ENCODE measurements at regions not wholly inside any gene's neighbourhood (a gene's known extent, or its start where the extent isn't known, plus 50 kb on each side); places are given as distances from the start of the nearest gene placed in this dataset.

DNA sequence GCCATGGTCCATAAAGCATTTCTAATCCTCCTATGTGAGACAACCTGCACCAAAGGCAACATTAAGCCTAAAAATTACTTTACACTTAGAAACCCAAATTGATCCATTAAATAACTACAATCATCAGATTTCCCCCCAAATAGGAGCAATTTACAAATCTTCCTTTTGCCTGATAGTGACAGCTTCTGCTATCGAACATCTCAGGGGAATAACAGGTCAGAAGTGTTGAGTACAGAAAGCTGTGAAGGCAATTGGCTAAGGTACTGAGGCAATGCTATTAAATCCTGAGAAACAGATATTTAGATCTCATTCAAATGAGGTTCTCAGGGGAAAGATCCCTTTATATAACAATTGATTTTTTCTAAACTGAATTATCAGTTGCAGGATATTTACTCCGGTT lies 141.1 kb downstream of the PIK3R1 start (continued):
- TF ChIP-seq THAP11 (CRISPR knock-in tag; IDR thresholded peaks at IDR 0.05) (no peak), ATF7 (IDR thresholded peaks at IDR 0.05) (no peak), ATF7 (CRISPR knock-in tag; IDR thresholded peaks at IDR 0.05) (no peak), NONO (IDR thresholded peaks at IDR 0.05) (no peak), NONO (CRISPR knock-in tag; conservative IDR thresholded peaks at IDR 0.05) (no peak), ZNF660 (CRISPR knock-in tag; IDR thresholded peaks at IDR 0.05; ENCODE audit: borderline replicate concordance, low read depth) (no peak), ZNF749 (CRISPR knock-in tag; IDR thresholded peaks at IDR 0.05; ENCODE audit: borderline replicate concordance) (no peak)
- TF ChIP-seq, protein P1, sequence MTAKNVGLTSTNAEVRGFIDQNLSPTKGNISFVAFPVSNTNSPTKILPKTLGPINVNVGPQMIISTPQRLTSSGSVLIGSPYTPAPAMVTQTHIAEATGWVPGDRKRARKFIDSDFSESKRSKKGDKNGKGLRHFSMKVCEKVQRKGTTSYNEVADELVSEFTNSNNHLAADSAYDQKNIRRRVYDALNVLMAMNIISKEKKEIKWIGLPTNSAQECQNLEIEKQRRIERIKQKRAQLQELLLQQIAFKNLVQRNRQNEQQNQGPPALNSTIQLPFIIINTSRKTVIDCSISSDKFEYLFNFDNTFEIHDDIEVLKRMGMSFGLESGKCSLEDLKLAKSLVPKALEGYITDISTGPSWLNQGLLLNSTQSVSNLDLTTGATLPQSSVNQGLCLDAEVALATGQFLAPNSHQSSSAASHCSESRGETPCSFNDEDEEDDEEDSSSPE (CRISPR knock-in tag; IDR thresholded peaks at IDR 0.05), result no peak

DNA sequence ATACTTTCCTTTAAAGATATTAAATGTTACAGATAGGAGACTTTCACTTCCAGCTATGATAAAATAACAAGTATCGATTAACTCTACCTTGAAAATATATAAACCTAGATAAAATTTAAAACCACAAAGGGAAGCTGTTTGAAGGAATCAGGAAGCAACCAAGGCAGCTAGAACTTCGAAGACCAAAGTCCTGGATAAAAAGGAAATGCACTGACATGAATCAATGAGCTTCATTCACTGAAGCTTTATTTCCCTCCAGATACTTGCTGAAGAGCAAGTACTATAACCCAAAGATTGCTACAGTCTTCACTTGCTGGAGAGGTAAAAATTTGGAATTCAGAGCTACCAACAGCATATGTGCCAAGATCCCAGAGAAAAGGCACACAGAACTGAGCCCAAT lies 144.1 kb downstream of the PIK3R1 start:
- no peak for TF ChIP-seq ZFP36L1 (CRISPR knock-in tag; IDR thresholded peaks at IDR 0.05)
- TF ChIP-seq, protein P2, sequence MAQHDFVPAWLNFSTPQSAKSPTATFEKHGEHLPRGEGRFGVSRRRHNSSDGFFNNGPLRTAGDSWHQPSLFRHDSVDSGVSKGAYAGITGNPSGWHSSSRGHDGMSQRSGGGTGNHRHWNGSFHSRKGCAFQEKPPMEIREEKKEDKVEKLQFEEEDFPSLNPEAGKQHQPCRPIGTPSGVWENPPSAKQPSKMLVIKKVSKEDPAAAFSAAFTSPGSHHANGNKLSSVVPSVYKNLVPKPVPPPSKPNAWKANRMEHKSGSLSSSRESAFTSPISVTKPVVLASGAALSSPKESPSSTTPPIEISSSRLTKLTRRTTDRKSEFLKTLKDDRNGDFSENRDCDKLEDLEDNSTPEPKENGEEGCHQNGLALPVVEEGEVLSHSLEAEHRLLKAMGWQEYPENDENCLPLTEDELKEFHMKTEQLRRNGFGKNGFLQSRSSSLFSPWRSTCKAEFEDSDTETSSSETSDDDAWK (CRISPR knock-in tag; IDR thresholded peaks at IDR 0.05), result no peak
- no peak for TF ChIP-seq AHR (CRISPR knock-in tag; IDR thresholded peaks at IDR 0.05)
- TF ChIP-seq NFIC (IDR thresholded peaks at IDR 0.05; ENCODE audit: low read length), result no peak
- TF ChIP-seq ZNF619 (CRISPR knock-in tag; IDR thresholded peaks at IDR 0.05), result no peak
- TF ChIP-seq KDM3A (CRISPR knock-in tag; IDR thresholded peaks at IDR 0.05; ENCODE audit: low read depth), result no peak
- TF ChIP-seq, protein P3, sequence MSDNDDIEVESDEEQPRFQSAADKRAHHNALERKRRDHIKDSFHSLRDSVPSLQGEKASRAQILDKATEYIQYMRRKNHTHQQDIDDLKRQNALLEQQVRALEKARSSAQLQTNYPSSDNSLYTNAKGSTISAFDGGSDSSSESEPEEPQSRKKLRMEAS (IDR thresholded peaks at IDR 0.05), result no peak
- Histone ChIP-seq H3K79me2 (ENCODE audit: insufficient read depth, low read length) (no peaks in the 10 kb centered on the region), H2AFZ (ENCODE audit: low read length) (no peak overlapping the region), H3K9ac (ENCODE audit: insufficient read depth, low read depth, low read length) (no peak overlapping the region), H3K4me3 (replicated peaks in 1 of 3; ENCODE audit: insufficient read depth in 1 of 3, low read depth in 2 of 3, low read length in 3 of 3) (no peak overlapping the region), H3K4me1 (ENCODE audit: insufficient read depth, low read length) (no peaks in the 10 kb centered on the region), H3K27me3 (ENCODE audit: control insufficient read depth in 1 of 2, insufficient read depth in 2 of 2, low read length in 2 of 2) (no peaks in the 10 kb centered on the region; a peak in 2 of 5 replicates), H3K36me3 (replicated peaks in 1 of 2; ENCODE audit: control insufficient read depth in 1 of 2, insufficient read depth in 2 of 2, low read length in 2 of 2) (no peaks in the 10 kb centered on the region), H4K20me1 (ENCODE audit: insufficient read depth, low read length) (no peaks in the 10 kb centered on the region), H3K4me2 (ENCODE audit: low read depth, low read length) (no peak overlapping the region), H3K9me3 (ENCODE audit: low read length) (no peaks in the 10 kb centered on the region), H3K27ac (ENCODE audit: extremely low read length, insufficient read depth, low read length) (no peak overlapping the region)
- BruUV-seq (replicated peaks), result no TSS peak
- ChIA-PET POLR2A (no interaction called here), CTCF (ENCODE audit: low intra/inter-chr PET ratio, low total read pairs) (no interaction called here)
- 43% methylated on average over 2 of the region's 2 CpGs for WGBS (ENCODE audit: low lambda C conversion rate)
- in situ Hi-C loops (cut with HindIII; ENCODE audit: extremely low pct_ligation_motif_present, low pct_unique_long_range_greater_than_20kb), result no loop called here
- intact Hi-C loops (cut with micrococcal nuclease; ENCODE audit: unreplicated experiment), result no loop called here
- FAIRE-seq, result no peak
- no peak for DNase-seq (ENCODE audit: low spot score)
- ATAC-seq, result no peak

All from HepG2 (cell line).